WTC11 (cell line): ENCODE measurements at regions not wholly inside any gene's neighbourhood (a gene's known extent, or its start where the extent isn't known, plus 50 kb on each side); places are given as distances from the start of the nearest gene placed in this dataset.

Experiments used
- ATF2 ChIP-seq: sonication (generic); formaldehyde crosslinking; IDR thresholded peaks from 2 replicates; pipeline ENCODE4 v1.8.1; 2022; ENCODE audit warnings: low read depth, missing genetic modification reagents, borderline replicate concordance
- ZBTB21 ChIP-seq: sonication (generic); formaldehyde crosslinking; IDR thresholded peaks from 2 replicates; pipeline ENCODE4 v1.8.1; 2023; ENCODE audit warnings: mild to moderate bottlenecking, missing genetic modification reagents, borderline replicate concordance
- TF ChIP-seq, protein P1 (sequence below): sonication (generic); formaldehyde crosslinking; IDR thresholded peaks from 2 replicates; pipeline ENCODE4 v1.8.0; 2023; ENCODE audit warnings: missing genetic modification reagents

DNA sequence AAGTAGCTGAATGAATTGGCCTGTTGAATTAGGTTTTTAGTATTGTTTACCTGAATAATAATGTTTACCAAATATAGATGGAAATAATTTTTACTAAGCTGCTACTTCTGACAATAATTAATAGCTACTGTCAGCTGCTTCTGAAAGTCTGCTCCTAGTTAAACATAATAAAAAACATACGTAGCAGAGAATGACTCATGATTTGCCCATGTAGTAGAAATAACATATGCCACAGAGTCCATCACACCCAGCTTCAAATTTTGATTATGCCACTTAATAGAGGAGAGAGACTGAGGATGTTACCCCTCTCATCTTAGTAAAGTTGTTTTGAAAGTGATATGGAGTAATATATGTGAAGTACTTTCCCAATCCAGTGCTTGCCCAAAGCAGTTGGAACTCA lies 57.6 kb upstream of the MDFIC start:
- TF ChIP-seq ATF2 (CRISPR knock-in tag) (no peak), ZBTB21 (CRISPR knock-in tag) (no peak)
- TF ChIP-seq, protein P1, sequence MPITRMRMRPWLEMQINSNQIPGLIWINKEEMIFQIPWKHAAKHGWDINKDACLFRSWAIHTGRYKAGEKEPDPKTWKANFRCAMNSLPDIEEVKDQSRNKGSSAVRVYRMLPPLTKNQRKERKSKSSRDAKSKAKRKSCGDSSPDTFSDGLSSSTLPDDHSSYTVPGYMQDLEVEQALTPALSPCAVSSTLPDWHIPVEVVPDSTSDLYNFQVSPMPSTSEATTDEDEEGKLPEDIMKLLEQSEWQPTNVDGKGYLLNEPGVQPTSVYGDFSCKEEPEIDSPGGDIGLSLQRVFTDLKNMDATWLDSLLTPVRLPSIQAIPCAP (CRISPR knock-in tag), result no peak
